Left ventricle myocardium inferior (tissue), 1 donor: ENCODE measurements at regions not wholly inside any gene's neighbourhood (a gene's known extent, or its start where the extent isn't known, plus 50 kb on each side); places are given as distances from the start of the nearest gene placed in this dataset.
A peak's percentile ranks its signal among the peaks of the same experiment; 100 is the strongest.

ENCODE experiments used
- DNase-seq: peaks from one replicate; pipeline ENCODE4 v3.0.0-alpha.2; 2020
- H3K27ac ChIP-seq: fragments of 200-600 bp; replicated peaks from 2 replicates; pipeline ENCODE4 v1.8.0; 2021
- H3K27me3 ChIP-seq: fragments of 200-600 bp; 2 replicates; pipeline ENCODE4 v1.8.0; 2021; ENCODE audit warnings: low read depth
- H3K36me3 ChIP-seq: fragments of 200-600 bp; 2 replicates; pipeline ENCODE4 v1.8.0; 2021
- H3K4me1 ChIP-seq: fragments of 200-600 bp; 2 replicates; pipeline ENCODE4 v1.8.0; 2021
- H3K4me3 ChIP-seq: fragments of 200-600 bp; 2 replicates; pipeline ENCODE4 v1.8.0; 2021; ENCODE audit warnings: mild to moderate bottlenecking, moderate library complexity
- H3K9me3 ChIP-seq: fragments of 200-600 bp; replicated peaks from 2 replicates; pipeline ENCODE4 v1.8.0; 2021
- CTCF ChIP-seq: fragments of 200-600 bp; IDR thresholded peaks from 2 replicates; pipeline ENCODE4 v1.8.0; 2021; ENCODE audit warnings: antibody characterized with exemption, mild to moderate bottlenecking, borderline replicate concordance
- intact Hi-C: fragments of 100-400 bp; cut with micrococcal nuclease; formaldehyde crosslinking; loops from one replicate; pipeline ENCODE4 v1.11.0; 2022
- donor health status: DM: no; HTN: yes; CAD: no; lungs with severe emphysema.

- peaks cover 2% of the 10 kb centered on the region for H3K9me3 ChIP-seq
- peak overlapping the region; percentile 74 for H3K27ac ChIP-seq
- H3K36me3 ChIP-seq: no peaks in the 10 kb centered on the region
- no peaks in the 10 kb centered on the region for H3K27me3 ChIP-seq
- intact Hi-C loops: no loop called here
- no peak for DNase-seq
- H3K4me1 ChIP-seq: peaks cover 24% of the 10 kb centered on the region
- no peak for TF ChIP-seq CTCF
- H3K4me3 ChIP-seq: no peak overlapping the region
Observed at GRCh38 chr2:19649785-19650380, 251.9 kb downstream of the TTC32 start.

- Histone ChIP-seq H3K4me3 (no peak overlapping the region), H3K36me3 (no peaks in the 10 kb centered on the region), H3K9me3 (peaks cover 8% of the 10 kb centered on the region), H3K27me3 (no peaks in the 10 kb centered on the region), H3K27ac (peak overlapping the region; percentile 74), H3K4me1 (peaks cover 24% of the 10 kb centered on the region)
- TF ChIP-seq CTCF: no peak
- intact Hi-C loops: no loop called here
- DNase-seq: no peak
Observed at GRCh38 chr2:19649142-19649541, 252.6 kb downstream of the TTC32 start.

- Histone ChIP-seq H3K4me3 (no peak overlapping the region), H3K27me3 (no peaks in the 10 kb centered on the region), H3K9me3 (peaks cover 10% of the 10 kb centered on the region), H3K27ac (no peak overlapping the region), H3K4me1 (peaks cover 24% of the 10 kb centered on the region), H3K36me3 (no peaks in the 10 kb centered on the region)
- intact Hi-C loops: no loop called here
- no peak for TF ChIP-seq CTCF
- peak; percentile 49 for DNase-seq
Observed at GRCh38 chr2:19648583-19648982, 253.2 kb downstream of the TTC32 start.

GRCh38 chr2:19646987-19647386, 254.8 kb downstream of the TTC32 start:
- no peak for TF ChIP-seq CTCF
- H3K9me3 ChIP-seq: peaks cover 10% of the 10 kb centered on the region
- H3K4me3 ChIP-seq: no peak overlapping the region
- intact Hi-C loops: no loop called here
- no peak for DNase-seq
- no peak overlapping the region for H3K27ac ChIP-seq
- H3K36me3 ChIP-seq: no peaks in the 10 kb centered on the region
- no peaks in the 10 kb centered on the region for H3K27me3 ChIP-seq
- H3K4me1 ChIP-seq: peaks cover 24% of the 10 kb centered on the region

GRCh38 chr2:19644763-19645162, 257.0 kb downstream of the TTC32 start:
- no peak overlapping the region for H3K4me3 ChIP-seq
- DNase-seq: no peak
- no peak for TF ChIP-seq CTCF
- H3K4me1 ChIP-seq: peaks cover 15% of the 10 kb centered on the region
- peaks cover 10% of the 10 kb centered on the region for H3K9me3 ChIP-seq
- H3K27ac ChIP-seq: no peak overlapping the region
- intact Hi-C loops: no loop called here
- H3K27me3 ChIP-seq: no peaks in the 10 kb centered on the region
- H3K36me3 ChIP-seq: no peaks in the 10 kb centered on the region

- Histone ChIP-seq H3K9me3 (peaks cover 10% of the 10 kb centered on the region), H3K4me1 (no peaks in the 10 kb centered on the region), H3K27me3 (no peaks in the 10 kb centered on the region), H3K36me3 (no peaks in the 10 kb centered on the region), H3K27ac (no peak overlapping the region), H3K4me3 (no peak overlapping the region)
- intact Hi-C loops: no loop called here
- TF ChIP-seq CTCF: no peak
- DNase-seq: no peak
Observed at GRCh38 chr2:19643117-19643518, 258.7 kb downstream of the TTC32 start.
